Neural progenitor cell (in vitro differentiated cells): ENCODE measurements at regions not wholly inside any gene's neighbourhood (a gene's known extent, or its start where the extent isn't known, plus 50 kb on each side); places are given as distances from the start of the nearest gene placed in this dataset.

Experiments used
- CTCF ChIP-seq: fragments of 200-600 bp; sonication (generic); IDR thresholded peaks from 2 replicates; pipeline ENCODE4 v1.5.1; 2017; ENCODE audit warnings: antibody characterized with exemption, mild to moderate bottlenecking
- EZH2 ChIP-seq: fragments of 200-600 bp; sonication (generic); IDR thresholded peaks from 2 replicates; pipeline ENCODE4 v1.6.1; 2017; ENCODE audit warnings: antibody characterized with exemption, mild to moderate bottlenecking, moderate library complexity
- EZH2phosphoT487 ChIP-seq: fragments of 200-600 bp; sonication (generic); IDR thresholded peaks from 2 replicates; pipeline ENCODE4 v1.6.1; 2017; ENCODE audit warnings: antibody characterized with exemption

DNA sequence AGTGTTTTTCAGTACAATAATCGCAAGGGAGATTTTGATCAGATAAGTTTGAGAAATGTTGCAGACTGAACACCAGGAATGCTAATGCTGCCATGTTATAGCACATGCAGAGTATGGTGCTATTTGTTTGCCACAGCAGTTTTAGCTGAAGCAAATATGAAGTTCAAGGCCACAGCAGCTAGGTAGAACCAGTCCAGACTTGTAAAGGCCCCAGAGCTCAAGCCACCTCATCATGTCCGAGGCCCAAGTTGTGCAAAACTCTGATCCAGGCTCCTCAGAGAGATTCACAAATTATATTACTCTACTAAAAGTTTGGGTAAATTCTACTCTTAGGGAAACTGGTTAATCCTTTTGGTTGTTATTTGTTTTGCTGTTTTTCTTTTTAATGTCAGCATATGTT, 2702.6 kb downstream of the PCDH9 start:
- TF ChIP-seq EZH2 (no peak), CTCF (no peak), EZH2phosphoT487 (no peak)
